Coronary artery (tissue), 2 donors: ENCODE measurements at regions not wholly inside any gene's neighbourhood (a gene's known extent, or its start where the extent isn't known, plus 50 kb on each side); places are given as distances from the start of the nearest gene placed in this dataset.
"Not testable (repeated sequence)": the region's sequence is repeated elsewhere in the genome, so short reads cannot be mapped to it uniquely, and the experiment has no call there.

Source experiments
- DNase-seq: peaks from one replicate; pipeline ENCODE4 v3.0.0-alpha.2; 2017; ENCODE audit warnings: low spot score
- H3K27ac ChIP-seq, 2 donors: fragments of 200-600 bp; sonication (generic); one replicate each; pipeline ENCODE4 v1.5.1; 2016 to 2019
- H3K4me3 ChIP-seq: fragments of 200-600 bp; sonication (generic); 2 replicates; pipeline ENCODE4 v1.5.1; 2016; ENCODE audit warnings: mild to moderate bottlenecking, moderate library complexity
- CTCF ChIP-seq: fragments of 200-600 bp; sonication (generic); IDR thresholded peaks from one replicate; pipeline ENCODE4 v1.5.1; 2019; ENCODE audit warnings: antibody characterized with exemption

- no peak overlapping the region for H3K27ac ChIP-seq
- no peak for TF ChIP-seq CTCF
- H3K4me3 ChIP-seq = no peak overlapping the region
- DNase-seq = no peak
These were observed 1341.7 kb downstream of the PLA2G4A start for GRCh38 chr1:188170411-188170810.

GRCh38 chr1:188170935-188171334, 1342.2 kb downstream of the PLA2G4A start:
- DNase-seq = no peak
- TF ChIP-seq CTCF = no peak
- H3K4me3 ChIP-seq = no peak overlapping the region

GRCh38 chr1:188182063-188182462, 1353.3 kb downstream of the PLA2G4A start:
- H3K4me3 ChIP-seq, DNase-seq: not testable (repeated sequence)

More at GRCh38 chr1:188170935-188171334, 1342.2 kb downstream of the PLA2G4A start:
- no peak overlapping the region for H3K27ac ChIP-seq

GRCh38 chr1:188188317-188188716, 1359.6 kb downstream of the PLA2G4A start:
- H3K4me3 ChIP-seq = no peak overlapping the region
- H3K27ac ChIP-seq = no peak overlapping the region
- DNase-seq = no peak
- no peak for TF ChIP-seq CTCF

More at GRCh38 chr1:188182063-188182462, 1353.3 kb downstream of the PLA2G4A start:
- H3K27ac ChIP-seq = not testable (repeated sequence)

- Histone ChIP-seq H3K27ac (no peak overlapping the region), H3K4me3 (no peak overlapping the region)
- TF ChIP-seq CTCF = no peak
- no peak for DNase-seq
These were observed 1366.2 kb downstream of the PLA2G4A start for GRCh38 chr1:188194916-188195315.

- TF ChIP-seq CTCF = no peak
These were observed 1389.5 kb downstream of the PLA2G4A start for GRCh38 chr1:188218289-188218688.

GRCh38 chr1:188220051-188220450, 1391.3 kb downstream of the PLA2G4A start:
- no peak for DNase-seq
- no peak for TF ChIP-seq CTCF
- Histone ChIP-seq H3K4me3 (no peak overlapping the region), H3K27ac (no peak overlapping the region)

More at GRCh38 chr1:188218289-188218688, 1389.5 kb downstream of the PLA2G4A start:
- DNase-seq = no peak
- no peak overlapping the region for H3K4me3 ChIP-seq
- H3K27ac ChIP-seq = no peak overlapping the region

- no peak for DNase-seq
- TF ChIP-seq CTCF = no peak
- no peak overlapping the region for H3K4me3 ChIP-seq
- H3K27ac ChIP-seq = no peak overlapping the region
These were observed 1395.5 kb downstream of the PLA2G4A start for GRCh38 chr1:188224263-188224662.
